ENCODE measurements at regions not wholly inside any gene's neighbourhood (a gene's known extent, or its start where the extent isn't known, plus 50 kb on each side); places are given as distances from the start of the nearest gene placed in this dataset.

DNA sequence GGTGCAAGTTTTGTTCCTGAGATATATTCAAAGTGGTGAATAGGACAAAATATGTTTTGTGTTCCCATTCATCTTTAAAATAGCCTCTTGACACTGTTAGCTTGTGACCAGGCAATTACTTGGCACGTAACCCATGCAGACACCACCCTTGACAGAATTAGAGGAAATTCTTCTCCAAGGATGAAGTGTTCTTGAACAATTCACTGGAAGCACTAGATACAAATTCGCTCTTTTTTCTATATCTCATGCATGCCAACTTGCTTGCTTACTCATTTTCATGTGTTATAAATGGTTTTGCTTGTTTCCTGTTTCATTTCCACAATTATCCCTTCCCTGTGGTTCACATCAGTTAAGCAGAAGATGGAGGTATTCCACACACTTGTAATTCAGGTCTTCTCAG, 105.2 kb upstream of the MAN1A1 start:
- Histone ChIP-seq H3F3A (replicated peaks; ENCODE audit: insufficient read depth) (no peaks in the 10 kb centered on the region), H3K79me2 (ENCODE audit: insufficient read depth) (no peaks in the 10 kb centered on the region), H3K4me3 (ENCODE audit: low read depth in 2 of 2, low read length in 1 of 2) (no peak overlapping the region), H4K20me1 (ENCODE audit: insufficient read depth) (no peaks in the 10 kb centered on the region), H3K27me3 (ENCODE audit: insufficient read depth) (no peaks in the 10 kb centered on the region), H3K4me1 (ENCODE audit: control insufficient read depth in 1 of 2, insufficient read depth in 2 of 2, low read depth in 1 of 2, low read length in 1 of 2) (no peaks in the 10 kb centered on the region), H2AFZ (ENCODE audit: low read depth) (no peak overlapping the region; the same call in 1 of the 2 replicates), H3K36me3 (replicated peaks in 1 of 2; ENCODE audit: control insufficient read depth in 1 of 2, insufficient read depth in 2 of 2, low read length in 1 of 2) (no peaks in the 10 kb centered on the region), H3K9ac (no peak overlapping the region), H3K4me2 (no peak overlapping the region), H3K9me3 (no peaks in the 10 kb centered on the region), H3K9me2 (no peaks in the 10 kb centered on the region), H3K27ac (ENCODE audit: low read depth in 2 of 2, low read length in 1 of 2) (no peak overlapping the region)
- no peak for DNase-seq
- WGBS (ENCODE audit: low lambda C conversion rate): 74% methylated on average over 2 of the region's 2 CpGs
- TF ChIP-seq, protein P1, sequence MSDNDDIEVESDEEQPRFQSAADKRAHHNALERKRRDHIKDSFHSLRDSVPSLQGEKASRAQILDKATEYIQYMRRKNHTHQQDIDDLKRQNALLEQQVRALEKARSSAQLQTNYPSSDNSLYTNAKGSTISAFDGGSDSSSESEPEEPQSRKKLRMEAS (IDR thresholded peaks at IDR 0.05; ENCODE audit: low read depth): no peak
- TF ChIP-seq NRF1 (IDR thresholded peaks at IDR 0.05; ENCODE audit: low read depth, low read length): no peak
- TF ChIP-seq TCF12 (IDR thresholded peaks at IDR 0.05): no peak
- no peak for TF ChIP-seq FOXJ3 (CRISPR knock-in tag; IDR thresholded peaks at IDR 0.05)
- no peak for TF ChIP-seq RXRA (IDR thresholded peaks at IDR 0.05; ENCODE audit: borderline replicate concordance, low read depth)
- TF ChIP-seq, protein P2, sequence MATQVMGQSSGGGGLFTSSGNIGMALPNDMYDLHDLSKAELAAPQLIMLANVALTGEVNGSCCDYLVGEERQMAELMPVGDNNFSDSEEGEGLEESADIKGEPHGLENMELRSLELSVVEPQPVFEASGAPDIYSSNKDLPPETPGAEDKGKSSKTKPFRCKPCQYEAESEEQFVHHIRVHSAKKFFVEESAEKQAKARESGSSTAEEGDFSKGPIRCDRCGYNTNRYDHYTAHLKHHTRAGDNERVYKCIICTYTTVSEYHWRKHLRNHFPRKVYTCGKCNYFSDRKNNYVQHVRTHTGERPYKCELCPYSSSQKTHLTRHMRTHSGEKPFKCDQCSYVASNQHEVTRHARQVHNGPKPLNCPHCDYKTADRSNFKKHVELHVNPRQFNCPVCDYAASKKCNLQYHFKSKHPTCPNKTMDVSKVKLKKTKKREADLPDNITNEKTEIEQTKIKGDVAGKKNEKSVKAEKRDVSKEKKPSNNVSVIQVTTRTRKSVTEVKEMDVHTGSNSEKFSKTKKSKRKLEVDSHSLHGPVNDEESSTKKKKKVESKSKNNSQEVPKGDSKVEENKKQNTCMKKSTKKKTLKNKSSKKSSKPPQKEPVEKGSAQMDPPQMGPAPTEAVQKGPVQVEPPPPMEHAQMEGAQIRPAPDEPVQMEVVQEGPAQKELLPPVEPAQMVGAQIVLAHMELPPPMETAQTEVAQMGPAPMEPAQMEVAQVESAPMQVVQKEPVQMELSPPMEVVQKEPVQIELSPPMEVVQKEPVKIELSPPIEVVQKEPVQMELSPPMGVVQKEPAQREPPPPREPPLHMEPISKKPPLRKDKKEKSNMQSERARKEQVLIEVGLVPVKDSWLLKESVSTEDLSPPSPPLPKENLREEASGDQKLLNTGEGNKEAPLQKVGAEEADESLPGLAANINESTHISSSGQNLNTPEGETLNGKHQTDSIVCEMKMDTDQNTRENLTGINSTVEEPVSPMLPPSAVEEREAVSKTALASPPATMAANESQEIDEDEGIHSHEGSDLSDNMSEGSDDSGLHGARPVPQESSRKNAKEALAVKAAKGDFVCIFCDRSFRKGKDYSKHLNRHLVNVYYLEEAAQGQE (IDR thresholded peaks at IDR 0.05; ENCODE audit: low read depth, low read length): no peak
- TF ChIP-seq ELF1 (IDR thresholded peaks at IDR 0.05): no peak
- no peak for TF ChIP-seq EZH2phosphoT487 (IDR thresholded peaks at IDR 0.05; ENCODE audit: borderline replicate concordance, low read depth)
- no peak for TF ChIP-seq GATA2 (CRISPR knock-in tag; IDR thresholded peaks at IDR 0.05)
- TF ChIP-seq RCOR1 (IDR thresholded peaks at IDR 0.05; ENCODE audit: low read length): no peak
- TF ChIP-seq MEF2A (IDR thresholded peaks at IDR 0.05; ENCODE audit: borderline replicate concordance, low read depth): no peak
- TF ChIP-seq EP300 (IDR thresholded peaks at IDR 0.05; ENCODE audit: borderline replicate concordance in 1 of 2, low read depth in 1 of 2, low read length in 1 of 2): no peak
- TF ChIP-seq TAF1 (IDR thresholded peaks at IDR 0.05; ENCODE audit: borderline replicate concordance, low read depth, low read length): no peak
- TF ChIP-seq RFX5 (IDR thresholded peaks at IDR 0.05; ENCODE audit: low read length): no peak
- TF ChIP-seq IRF3 (IDR thresholded peaks at IDR 0.05; ENCODE audit: low read depth, low read length): no peak
- no peak for TF ChIP-seq POLR2AphosphoS5 (IDR thresholded peaks at IDR 0.05; ENCODE audit: low read depth, low read length)
- TF ChIP-seq FOXM1 (IDR thresholded peaks at IDR 0.05; ENCODE audit: low read depth): no peak
- TF ChIP-seq USF1 (IDR thresholded peaks at IDR 0.05; ENCODE audit: borderline replicate concordance, low read depth): no peak
- TF ChIP-seq SMC3 (IDR thresholded peaks at IDR 0.05; ENCODE audit: low read depth, low read length): no peak
- TF ChIP-seq FOSL2 (IDR thresholded peaks at IDR 0.05; ENCODE audit: borderline replicate concordance, low read depth): no peak
- CTCF ChIA-PET: no interaction called here
- POLR2A ChIA-PET: no interaction called here
